GM21381 (cell line): ENCODE measurements at regions not wholly inside any gene's neighbourhood (a gene's known extent, or its start where the extent isn't known, plus 50 kb on each side); places are given as distances from the start of the nearest gene placed in this dataset.
"Not testable (repeated sequence)": the region's sequence is repeated elsewhere in the genome, so short reads cannot be mapped to it uniquely, and the experiment has no call there.

Experiments
- ATAC-seq: cut with Tn5 transposase; IDR thresholded peaks from one replicate; pipeline ENCODE4 v1.9.1; 2021; ENCODE audit warnings: mild to moderate bottlenecking, moderate library complexity; ENCODE audit not compliant: unreplicated experiment

DNA sequence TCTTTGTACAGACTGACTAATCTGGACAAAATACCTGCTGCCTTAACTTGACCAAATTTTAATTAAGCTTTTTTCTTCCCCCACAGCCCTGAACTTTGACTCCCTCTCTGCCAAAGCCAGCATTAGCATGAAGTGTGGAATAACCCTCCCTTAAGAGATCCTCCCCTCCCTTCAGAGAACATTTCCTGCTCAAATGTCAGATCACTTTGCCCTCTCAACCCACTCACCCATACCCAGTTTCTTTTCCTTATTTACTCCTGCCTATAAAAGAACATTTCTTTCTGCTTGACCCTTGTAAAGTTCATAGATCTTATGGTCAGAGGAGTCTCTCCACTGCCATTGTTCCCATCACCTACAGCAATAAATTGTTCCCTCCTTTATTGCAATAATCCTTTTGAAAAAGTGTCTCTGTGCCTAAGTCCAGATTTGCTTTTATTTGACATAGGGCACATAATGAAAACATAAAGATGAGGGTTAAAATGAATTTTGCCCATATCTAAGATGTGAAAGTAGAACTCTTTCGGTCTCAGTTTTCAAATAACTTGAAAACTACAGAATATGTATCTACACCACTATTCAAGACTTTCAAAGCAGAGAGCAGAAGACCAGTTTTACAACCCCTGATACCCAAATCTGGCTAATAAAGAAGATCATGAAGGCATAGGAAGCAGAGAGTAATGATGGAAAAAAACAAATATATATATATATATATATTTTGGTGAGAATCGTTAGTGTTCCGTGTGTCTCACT, 289.7 kb upstream of the ANXA10 start:
- ATAC-seq, result no peak

DNA sequence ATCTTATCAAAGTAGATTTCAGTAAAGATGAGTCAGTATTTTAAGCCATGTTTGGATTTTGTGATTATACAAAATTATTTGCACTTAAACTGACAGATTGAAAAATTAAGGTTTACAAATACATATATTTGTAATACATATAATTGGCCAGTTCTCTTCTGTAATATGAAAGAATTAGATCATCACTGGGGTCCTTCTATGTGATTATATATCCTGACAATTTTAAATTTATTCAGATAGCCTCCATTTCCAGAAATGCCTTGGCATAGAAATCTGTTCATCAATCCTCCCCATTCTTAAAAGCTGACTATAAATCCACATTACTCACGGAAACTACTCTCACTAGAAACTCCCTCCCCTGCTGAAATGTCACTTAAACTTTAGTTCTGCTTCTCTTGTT, 280.4 kb upstream of the ANXA10 start:
- no peak for ATAC-seq

DNA sequence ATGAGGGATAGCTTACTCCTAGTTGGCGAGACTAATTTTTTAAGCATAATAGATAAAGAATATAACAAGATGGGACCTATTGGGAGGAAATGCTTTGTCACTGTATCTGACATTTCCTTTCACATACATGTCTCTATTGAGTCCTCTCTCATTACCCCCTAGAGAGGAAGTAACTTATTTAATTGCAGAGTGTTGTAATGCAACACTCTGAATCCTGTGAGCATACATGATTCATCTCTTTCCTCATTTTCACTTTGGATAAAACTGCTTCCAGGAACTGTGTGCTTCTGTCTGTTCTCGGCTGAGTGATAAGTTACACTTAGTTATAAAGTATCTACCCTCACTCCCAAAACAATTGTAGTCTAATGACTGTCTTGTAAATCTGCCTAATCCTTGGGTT, 266.1 kb upstream of the ANXA10 start:
- no peak for ATAC-seq

DNA sequence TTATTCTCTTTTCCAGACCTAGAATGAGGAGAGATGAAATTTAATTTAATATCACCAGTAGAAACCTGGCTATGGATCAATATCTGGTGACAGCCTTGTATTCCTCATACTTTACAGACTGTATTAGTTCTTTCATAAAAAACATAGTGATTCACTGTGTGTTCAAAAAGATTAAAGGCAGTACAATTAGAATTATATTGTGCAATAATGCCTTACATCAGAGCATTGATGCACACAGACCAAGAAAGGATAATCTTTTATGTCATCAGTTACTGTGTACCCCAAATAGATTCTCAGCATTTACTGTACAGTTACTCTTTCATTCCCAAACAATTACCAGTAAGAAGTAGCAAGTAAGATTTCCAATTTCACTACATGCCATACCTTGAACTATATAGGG, 260.5 kb upstream of the ANXA10 start:
- no peak for ATAC-seq

DNA sequence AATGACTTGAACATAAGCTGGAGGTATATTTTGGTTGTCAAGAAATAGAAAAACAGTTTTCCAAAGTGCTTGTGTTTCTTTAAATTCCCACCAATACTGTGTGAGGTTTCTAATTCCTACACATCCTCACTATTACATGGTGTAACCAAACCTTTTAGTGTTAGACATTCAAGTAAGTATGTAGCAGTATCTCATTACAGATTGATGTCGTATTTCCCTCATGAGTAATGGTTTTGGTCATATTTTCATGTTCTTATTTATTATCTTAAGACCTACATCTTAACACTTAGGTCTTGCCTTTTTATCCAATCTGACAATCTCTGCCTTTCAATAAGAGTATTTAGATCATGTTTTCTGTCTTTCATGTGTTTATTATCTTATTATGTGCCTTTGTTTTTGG, 253.7 kb upstream of the ANXA10 start:
- ATAC-seq, result no peak

DNA sequence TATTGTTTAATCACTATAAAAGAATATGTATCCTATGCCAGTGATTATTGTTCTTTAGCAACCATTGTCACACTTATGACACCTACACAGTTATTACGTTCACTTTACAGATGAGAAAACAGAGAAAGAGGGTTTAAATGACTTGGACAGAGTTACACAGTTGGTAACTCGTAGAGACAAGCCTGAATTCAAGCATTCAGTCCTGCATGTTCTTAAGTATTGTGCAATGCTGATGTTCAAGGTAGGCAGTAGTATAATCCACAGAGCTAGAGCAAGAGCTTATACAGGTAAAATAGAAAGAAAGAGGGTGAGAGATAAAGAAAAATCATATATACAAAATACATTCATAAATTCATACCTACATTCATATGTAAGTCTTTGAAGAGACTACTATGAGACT, 249.8 kb upstream of the ANXA10 start:
- ATAC-seq, result no peak

DNA sequence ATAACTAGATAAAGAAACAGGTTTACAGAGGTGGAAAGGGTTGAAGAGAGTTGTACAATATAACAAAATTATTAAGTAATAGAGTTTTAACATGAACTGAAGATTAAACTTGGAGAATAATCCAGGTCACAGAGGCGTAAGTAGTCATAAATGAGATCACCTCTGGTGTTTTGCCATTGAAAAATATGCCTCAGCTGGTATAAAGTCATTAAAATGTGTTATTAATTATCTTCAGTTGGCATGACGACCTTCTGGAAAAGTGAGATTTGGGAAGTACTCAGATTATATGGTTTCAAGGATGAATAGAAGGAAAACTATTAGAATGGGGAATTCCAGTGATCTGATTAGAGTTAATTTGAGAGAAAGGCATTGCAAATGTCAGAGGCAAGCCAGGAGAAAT, 237.5 kb upstream of the ANXA10 start:
- ATAC-seq, result no peak

DNA sequence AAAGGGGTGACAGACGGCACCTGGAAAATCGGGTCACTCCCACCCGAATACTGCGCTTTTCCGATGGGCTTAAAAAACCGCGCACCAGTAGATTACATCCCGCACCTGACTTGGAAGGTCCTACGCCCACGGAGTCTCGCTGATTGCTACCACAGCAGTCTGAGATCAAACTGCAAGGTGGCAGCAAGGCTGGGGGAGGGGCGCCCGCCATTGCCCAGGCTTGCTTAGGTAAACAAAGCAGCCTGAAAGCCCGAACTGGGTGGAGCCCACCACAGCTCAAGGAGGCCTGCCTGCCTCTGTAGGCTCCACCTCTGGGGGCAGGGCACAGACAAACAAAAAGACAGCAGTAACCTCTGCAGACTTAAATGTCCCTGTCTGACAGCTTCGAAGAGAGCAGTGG, 234.2 kb upstream of the ANXA10 start:
- not testable (repeated sequence) for ATAC-seq

DNA sequence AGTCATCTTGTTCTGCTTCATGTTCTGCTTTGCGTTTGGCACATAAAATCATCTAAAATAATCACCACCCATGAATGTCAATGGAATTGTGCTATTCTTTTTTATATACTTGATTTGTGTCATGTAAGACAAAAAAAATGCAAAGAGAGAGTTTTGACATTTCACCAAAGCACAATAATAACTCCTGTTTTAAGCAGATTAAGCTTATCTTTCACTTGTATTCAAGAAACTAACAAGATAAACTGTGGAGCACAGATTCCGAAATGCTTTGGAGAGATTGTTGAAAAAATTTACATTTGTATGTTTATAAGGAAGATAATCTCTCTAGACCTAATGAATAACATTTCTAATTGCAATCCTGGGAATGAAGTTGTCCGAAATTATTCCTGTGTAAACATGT, 225.1 kb upstream of the ANXA10 start:
- no peak for ATAC-seq

DNA sequence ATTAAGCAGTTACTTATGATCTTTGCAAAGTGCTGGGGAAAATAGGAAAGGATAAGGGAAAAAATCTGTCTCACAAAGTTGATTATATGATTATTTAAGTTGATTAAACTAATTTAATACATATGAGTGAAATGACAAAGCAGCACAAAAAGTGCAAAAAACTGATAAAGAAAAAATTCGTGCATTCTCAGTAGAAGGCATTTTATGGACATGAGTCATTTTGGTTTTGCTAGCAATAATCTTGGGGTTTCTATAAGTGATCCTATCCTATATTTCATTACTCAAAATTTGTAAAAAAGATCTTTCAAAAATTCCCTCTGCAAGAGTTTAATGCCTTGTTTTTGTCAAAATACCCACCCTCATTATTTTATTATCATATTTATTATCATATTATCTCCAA, 224.2 kb upstream of the ANXA10 start:
- ATAC-seq, result no peak

DNA sequence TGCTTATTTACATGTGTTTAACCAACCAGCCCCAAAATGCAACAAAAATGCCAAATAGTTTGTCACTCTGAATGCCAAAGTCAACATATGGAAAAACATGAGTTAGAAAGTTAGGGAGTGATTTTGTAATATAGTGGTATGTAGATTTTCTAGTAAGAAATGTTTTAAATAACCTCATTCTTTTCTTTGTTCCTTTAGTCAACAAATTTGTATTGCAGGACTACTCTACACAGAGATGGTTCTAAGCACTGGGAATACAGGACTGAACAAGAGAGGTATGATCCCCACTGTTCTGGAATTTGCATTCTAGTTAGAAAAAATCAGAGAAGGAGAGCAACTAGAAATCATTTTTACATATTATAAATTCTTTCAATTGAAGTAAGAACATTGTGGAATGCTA, 218.8 kb upstream of the ANXA10 start:
- ATAC-seq, result no peak

DNA sequence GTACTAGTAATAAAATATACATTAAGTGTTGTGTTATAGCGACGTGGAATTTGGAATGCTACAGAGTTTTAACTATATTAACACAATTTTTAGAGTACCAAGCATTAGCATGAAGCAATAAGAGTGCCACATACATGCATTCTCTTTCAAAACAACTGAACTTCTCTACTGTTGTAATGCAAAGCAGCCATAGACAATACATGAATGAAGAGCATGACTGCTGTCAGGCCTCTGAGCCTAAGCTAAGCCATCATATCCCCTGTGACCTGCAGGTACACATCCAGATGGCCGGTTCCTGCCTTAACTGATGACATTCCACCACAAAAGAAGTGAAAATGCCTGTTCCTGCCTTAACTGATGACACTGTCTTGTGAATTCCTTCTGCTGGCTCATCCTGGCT, 216.2 kb upstream of the ANXA10 start:
- not testable (repeated sequence) for ATAC-seq

DNA sequence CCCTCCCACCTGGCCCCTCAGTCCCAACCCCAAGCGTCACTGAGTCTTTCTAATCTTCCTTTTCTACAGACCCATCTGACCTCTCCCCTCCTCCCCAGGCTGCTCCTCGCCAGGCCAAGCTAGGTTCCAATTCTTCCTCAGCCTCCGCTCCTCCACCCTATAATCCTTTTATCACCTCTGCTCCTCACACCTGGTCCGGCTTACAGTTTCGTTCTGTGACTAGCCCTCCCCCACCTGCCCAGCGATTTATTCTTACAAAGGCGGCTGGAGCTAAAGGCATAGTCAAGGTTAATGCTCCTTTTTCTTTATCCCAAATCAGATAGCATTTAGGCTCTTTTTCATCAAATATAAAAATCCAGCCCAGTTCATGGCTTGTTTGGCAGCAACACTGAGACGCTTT, 214.5 kb upstream of the ANXA10 start:
- not testable (repeated sequence) for ATAC-seq

DNA sequence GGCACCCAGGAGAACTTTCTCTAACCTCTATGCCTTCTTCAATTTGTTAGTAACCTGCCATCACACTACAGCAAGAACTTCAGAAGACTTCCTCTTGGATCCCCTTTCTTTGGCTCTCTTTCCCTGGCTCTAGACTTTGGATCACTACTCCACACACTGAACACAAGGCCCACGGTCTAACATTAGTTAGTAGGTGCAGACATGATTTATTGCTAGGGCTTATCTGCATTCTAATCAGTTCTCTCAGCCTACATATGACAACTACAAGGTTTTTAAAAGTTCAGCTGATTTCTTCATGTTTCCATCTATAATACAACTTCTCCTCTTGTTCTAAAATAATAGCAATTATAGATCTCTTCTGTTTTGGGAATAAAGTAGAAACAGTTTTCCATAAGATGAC, 209.1 kb upstream of the ANXA10 start:
- ATAC-seq, result no peak

DNA sequence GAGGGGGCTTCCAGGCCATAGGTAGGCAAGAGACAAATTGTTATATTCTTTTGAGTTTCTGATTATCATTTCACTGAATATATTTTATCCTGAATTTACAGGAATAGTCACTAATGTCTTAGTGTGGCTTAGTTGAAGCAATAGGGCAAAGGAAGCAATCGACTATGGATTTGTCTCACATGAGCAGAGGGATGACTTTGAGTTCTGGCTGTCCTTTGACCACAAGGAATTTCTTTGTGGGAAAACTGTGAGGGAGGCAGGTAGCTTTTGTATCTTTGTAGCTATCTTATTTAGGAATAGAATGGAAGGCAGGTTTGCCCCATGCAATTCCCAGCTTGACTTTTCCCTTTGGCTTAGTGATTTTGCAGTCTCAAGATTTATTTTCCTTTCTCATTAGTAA, 207.3 kb upstream of the ANXA10 start:
- ATAC-seq, result no peak

DNA sequence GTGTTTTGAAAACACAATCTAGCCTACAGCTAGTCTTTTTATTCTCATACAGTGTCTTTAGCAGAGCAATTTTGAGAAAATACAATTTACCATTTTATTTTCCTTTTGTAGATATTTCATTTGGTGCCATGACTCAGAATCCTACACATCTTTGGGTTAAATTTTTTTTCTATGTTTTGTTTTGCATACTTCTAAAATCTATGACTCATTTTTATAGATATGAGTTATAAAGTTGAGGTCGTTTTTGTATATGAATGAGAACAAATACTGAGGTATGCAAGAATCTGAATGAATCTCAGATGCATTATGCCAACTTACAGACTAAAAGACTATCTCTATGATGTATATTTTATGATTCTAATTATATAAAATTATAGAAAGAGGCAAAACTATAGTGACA, 206.5 kb upstream of the ANXA10 start:
- ATAC-seq, result no peak

DNA sequence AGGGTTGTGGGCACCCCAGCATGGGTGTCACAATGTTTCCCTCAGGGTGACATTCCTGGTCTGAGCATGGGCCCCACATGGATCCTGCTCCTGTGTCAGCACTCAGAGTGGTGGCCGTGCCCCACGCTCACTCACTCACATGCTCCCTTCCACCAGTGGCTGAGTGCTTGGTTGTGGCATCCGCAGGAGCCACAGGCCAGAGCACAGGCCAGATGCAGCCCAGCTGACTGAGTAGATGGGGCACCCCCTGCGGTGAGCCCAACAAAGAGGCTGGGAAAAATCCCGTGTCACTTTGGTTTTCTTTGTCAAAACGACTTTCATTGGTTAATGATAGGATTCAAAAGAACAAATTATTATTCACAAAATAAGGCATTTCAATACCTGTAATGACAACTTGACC, 204.6 kb upstream of the ANXA10 start:
- ATAC-seq, result no peak

DNA sequence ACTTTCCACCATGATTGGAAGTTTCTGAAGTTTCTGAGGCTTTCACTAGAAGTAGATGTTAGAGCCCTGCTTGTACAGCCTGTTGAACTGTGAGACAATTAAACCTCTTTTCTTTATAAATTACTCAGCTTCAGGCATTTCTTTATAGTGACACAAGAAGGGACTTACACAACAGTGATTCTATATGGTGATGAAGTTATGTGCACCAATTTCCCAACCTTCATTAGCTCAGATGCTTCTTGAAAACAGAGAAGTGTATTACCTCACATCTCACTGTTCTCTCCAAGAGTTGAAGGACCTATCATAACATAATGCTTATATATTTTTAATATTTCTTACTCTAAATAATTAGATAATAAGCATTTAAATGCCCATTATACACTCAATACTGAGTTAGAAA, 202.1 kb upstream of the ANXA10 start:
- ATAC-seq, result no peak

DNA sequence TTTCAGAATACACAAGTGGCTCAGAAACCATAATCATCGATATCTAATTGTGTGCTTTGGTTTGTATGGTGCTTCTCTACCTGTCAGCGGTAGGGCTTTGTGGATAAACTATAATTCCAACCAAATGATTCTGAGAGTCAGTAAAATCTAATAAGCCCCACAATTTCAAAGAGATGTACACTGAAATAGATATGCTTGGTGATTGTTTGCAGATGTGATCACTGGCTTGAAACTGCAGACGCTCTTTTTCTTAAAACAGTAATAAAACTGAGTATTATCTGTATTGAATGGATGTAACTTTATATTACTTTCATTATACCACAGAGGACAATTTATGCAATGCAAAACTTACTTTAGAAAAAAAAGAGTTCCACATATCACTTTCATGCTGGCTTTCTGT, 198.8 kb upstream of the ANXA10 start:
- no peak for ATAC-seq

DNA sequence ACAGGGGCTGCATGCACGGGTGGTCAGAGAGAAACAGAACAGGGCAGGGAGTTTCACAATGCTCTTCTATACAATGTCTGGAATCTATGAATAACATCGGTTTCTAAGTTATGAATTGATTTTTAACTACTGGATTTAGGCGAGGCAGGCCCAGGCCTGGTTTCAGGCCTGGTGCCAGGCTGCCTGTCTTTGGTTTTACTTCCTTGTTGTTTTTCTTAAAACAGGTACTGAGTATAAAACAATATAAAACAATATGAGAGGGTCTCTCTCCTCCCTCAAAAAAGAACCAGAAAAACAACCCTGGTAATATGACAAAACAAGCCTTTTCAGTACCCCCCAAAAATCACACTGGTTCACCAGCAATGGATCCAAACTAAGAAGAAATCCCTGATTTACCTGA, 196.1 kb upstream of the ANXA10 start:
- not testable (repeated sequence) for ATAC-seq

DNA sequence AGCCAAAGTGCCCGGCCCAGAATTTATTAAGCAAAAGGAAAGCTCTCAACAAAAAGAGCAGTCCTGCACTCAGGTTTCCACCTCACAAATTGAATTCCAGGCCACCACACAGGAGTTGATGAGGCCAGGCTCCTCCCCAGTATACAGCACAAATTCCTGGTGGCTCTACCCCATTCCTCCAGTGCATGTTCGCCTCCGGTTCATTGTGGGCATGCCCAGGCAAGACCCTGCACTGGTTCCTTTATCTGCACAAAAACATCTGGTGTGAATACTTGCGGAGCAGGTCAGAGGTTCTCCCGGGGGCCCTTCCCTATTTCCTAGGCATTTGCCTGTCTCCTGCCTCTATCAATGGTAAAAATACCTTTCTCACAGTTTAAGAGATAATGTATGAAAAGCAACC, 195.2 kb upstream of the ANXA10 start:
- ATAC-seq, result no peak

DNA sequence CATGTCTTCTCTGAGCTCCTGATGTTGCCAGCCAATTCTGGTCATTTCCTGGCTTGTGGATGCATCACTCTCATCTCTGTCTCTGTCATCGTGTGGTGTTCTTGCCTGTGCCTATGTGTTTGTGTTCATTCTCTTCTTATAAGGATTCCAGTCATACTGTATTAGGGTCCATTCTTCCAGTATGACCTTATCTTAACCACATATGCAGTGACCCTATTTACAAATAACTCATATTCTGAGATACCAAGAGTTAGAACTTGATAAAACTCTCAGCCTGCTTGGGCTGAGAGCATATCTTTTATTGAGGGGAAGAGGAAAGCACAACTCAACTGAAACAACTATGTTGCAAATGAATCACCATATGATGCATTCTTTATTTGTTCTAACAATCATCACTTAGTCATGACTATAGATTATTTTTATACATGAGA, 189.0 kb upstream of the ANXA10 start:
- no peak for ATAC-seq

DNA sequence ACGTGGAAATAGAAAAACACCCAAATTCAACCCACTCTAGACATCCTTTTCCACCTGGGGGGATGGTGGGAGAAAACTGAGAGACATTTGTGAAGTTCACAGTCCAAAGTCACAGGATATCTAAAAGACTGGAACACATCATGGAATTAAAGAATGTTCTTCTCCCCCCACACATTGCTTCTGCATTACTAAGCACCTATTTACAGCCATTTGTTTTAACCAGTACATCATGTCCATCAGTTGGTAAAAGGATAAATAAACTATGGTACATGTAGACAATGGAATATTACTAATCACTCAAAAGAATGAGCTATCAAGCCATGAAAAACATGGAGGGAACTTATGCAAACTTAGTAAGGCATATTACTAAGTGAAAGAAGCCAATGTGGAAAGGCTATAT, 185.5 kb upstream of the ANXA10 start:
- no peak for ATAC-seq
